Smooth muscle cell (in vitro differentiated cells): ENCODE measurements at regions not wholly inside any gene's neighbourhood (a gene's known extent, or its start where the extent isn't known, plus 50 kb on each side); places are given as distances from the start of the nearest gene placed in this dataset.
"Not testable (repeated sequence)": the region's sequence is repeated elsewhere in the genome, so short reads cannot be mapped to it uniquely, and the experiment has no call there.

Experiments used
- DNase-seq: peaks from one replicate; lab custom pipeline; 2025; ENCODE audit not compliant: unreplicated experiment; lab: John Stamatoyannopoulos, UW
- H2AFZ ChIP-seq: fragments of 200-600 bp; sonication (generic); 2 replicates; pipeline ENCODE4 v1.6.0; 2016; ENCODE audit warnings: antibody characterized with exemption, low read depth, mild to moderate bottlenecking
- H3F3A ChIP-seq: fragments of 200-600 bp; sonication (generic); 2 replicates; pipeline ENCODE4 v1.6.0; 2017; ENCODE audit warnings: antibody characterized with exemption, low read depth
- H3K27ac ChIP-seq: fragments of 200-600 bp; sonication (generic); 2 replicates; pipeline ENCODE4 v1.5.1; 2016; ENCODE audit warnings: low read depth, mild to moderate bottlenecking
- H3K27me3 ChIP-seq: fragments of 200-600 bp; sonication (generic); 2 replicates; pipeline ENCODE4 v1.6.1; 2016; ENCODE audit warnings: low read depth, mild to moderate bottlenecking
- H3K36me3 ChIP-seq: fragments of 200-600 bp; sonication (generic); 2 replicates; pipeline ENCODE4 v1.5.1; 2016; ENCODE audit warnings: low read depth
- H3K4me1 ChIP-seq: fragments of 200-600 bp; sonication (generic); 2 replicates; pipeline ENCODE4 v1.5.1; 2016; ENCODE audit warnings: low read depth
- H3K4me2 ChIP-seq: fragments of 200-600 bp; sonication (generic); 2 replicates; pipeline ENCODE4 v1.6.0; 2016; ENCODE audit warnings: mild to moderate bottlenecking
- H3K4me3 ChIP-seq: fragments of 200-600 bp; sonication (generic); 2 replicates; pipeline ENCODE4 v1.5.1; 2016; ENCODE audit warnings: mild to moderate bottlenecking
- H3K79me2 ChIP-seq: fragments of 200-600 bp; sonication (generic); 2 replicates; pipeline ENCODE4 v1.6.0; 2016; ENCODE audit warnings: low read depth, mild to moderate bottlenecking
- H3K9ac ChIP-seq: fragments of 200-600 bp; sonication (generic); 2 replicates; pipeline ENCODE4 v1.6.0; 2016; ENCODE audit warnings: low read depth
- H3K9me3 ChIP-seq: fragments of 200-600 bp; sonication (generic); replicated peaks from 2 replicates; pipeline ENCODE4 v1.5.1; 2016; ENCODE audit warnings: low read depth
- H4K20me1 ChIP-seq: fragments of 200-600 bp; sonication (generic); 2 replicates; pipeline ENCODE4 v1.6.0; 2016; ENCODE audit warnings: low read depth
- WGBS: methylation state at CpG from one replicate; pipeline ENCODE4 v1.1.7; 2016; ENCODE audit warnings: low lambda C conversion rate; 5-methylcytosine and 5-hydroxymethylcytosine counted together
- TF ChIP-seq, protein P1 (sequence below): fragments of 200-600 bp; sonication (generic); IDR thresholded peaks from 2 replicates; pipeline ENCODE4 v1.5.1; 2017; ENCODE audit warnings: borderline replicate concordance, mild to moderate bottlenecking, antibody characterized with exemption; ENCODE audit not compliant: insufficient read depth, poor library complexity, severe bottlenecking

DNA sequence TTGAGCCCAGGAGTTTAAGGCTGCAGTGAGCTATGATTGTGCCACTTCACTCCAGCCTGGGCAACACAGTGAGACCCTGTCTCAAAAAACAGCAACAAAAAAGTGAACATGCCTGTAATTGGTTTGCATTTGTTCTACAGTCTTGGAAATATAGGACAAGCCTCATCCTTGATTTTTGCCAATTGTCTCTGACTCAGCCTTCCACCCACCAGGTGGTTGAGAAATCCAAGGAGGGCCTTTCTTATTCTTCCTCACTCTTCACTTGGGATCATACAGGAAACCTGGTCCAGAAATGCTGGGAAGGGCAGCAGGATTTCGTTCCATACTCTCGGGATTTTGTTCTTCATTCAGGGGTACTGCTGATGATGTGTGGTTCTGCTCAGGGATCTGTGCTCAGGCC is 94.6 kb downstream of the CDC42EP3 start:
- Histone ChIP-seq H3F3A (no peaks in the 10 kb centered on the region), H3K27me3 (no peaks in the 10 kb centered on the region), H3K9me3 (no peaks in the 10 kb centered on the region), H3K9ac (no peak overlapping the region), H3K4me1 (no peaks in the 10 kb centered on the region), H3K4me3 (no peak overlapping the region), H2AFZ (no peak overlapping the region), H3K79me2 (no peaks in the 10 kb centered on the region), H4K20me1 (no peaks in the 10 kb centered on the region), H3K4me2 (no peak overlapping the region), H3K27ac (no peak overlapping the region), H3K36me3 (no peaks in the 10 kb centered on the region)
- DNase-seq: no peak
- TF ChIP-seq, protein P1, sequence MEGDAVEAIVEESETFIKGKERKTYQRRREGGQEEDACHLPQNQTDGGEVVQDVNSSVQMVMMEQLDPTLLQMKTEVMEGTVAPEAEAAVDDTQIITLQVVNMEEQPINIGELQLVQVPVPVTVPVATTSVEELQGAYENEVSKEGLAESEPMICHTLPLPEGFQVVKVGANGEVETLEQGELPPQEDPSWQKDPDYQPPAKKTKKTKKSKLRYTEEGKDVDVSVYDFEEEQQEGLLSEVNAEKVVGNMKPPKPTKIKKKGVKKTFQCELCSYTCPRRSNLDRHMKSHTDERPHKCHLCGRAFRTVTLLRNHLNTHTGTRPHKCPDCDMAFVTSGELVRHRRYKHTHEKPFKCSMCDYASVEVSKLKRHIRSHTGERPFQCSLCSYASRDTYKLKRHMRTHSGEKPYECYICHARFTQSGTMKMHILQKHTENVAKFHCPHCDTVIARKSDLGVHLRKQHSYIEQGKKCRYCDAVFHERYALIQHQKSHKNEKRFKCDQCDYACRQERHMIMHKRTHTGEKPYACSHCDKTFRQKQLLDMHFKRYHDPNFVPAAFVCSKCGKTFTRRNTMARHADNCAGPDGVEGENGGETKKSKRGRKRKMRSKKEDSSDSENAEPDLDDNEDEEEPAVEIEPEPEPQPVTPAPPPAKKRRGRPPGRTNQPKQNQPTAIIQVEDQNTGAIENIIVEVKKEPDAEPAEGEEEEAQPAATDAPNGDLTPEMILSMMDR: no peak
- 85% methylated on average over 2 of the region's 2 CpGs for WGBS

DNA sequence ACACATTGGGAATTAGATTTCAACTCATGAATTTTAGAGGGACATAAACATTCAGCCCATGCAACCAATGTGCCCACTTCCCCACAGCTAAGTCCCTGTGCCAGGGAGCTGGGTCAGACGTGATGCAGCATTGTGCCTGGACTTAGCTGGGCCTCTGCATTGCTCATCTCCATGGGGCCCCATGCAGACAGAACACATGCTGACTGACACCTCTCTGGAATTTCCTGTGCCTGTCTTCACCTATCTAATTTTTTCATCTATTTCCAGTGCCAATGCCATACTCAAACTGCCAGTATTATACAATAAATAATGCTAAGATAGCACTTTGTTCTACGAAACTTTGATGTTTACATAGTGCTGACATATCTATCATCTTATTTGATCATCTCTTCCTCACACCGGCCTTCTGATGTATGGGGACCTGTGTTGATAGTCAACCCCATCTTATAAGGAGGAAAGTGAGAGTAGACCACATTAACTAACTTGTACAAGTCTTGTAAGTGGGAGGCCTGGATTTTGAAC is 92.2 kb downstream of the CDC42EP3 start:
- H3K9me3 ChIP-seq: no peaks in the 10 kb centered on the region
- H3K9ac ChIP-seq: no peak overlapping the region
- TF ChIP-seq, protein P1: no peak
- no peak overlapping the region for H2AFZ ChIP-seq
- H3K4me2 ChIP-seq: no peak overlapping the region
- peaks cover 10% of the 10 kb centered on the region for H3F3A ChIP-seq
- no peaks in the 10 kb centered on the region for H4K20me1 ChIP-seq
- H3K27me3 ChIP-seq: no peaks in the 10 kb centered on the region
- DNase-seq: no peak
- H3K4me1 ChIP-seq: peaks cover 13% of the 10 kb centered on the region
- no peak overlapping the region for H3K27ac ChIP-seq
- no peak overlapping the region for H3K4me3 ChIP-seq
- H3K36me3 ChIP-seq: no peaks in the 10 kb centered on the region
- no peaks in the 10 kb centered on the region for H3K79me2 ChIP-seq
- 90% methylated on average over 3 of the region's 3 CpGs for WGBS

DNA sequence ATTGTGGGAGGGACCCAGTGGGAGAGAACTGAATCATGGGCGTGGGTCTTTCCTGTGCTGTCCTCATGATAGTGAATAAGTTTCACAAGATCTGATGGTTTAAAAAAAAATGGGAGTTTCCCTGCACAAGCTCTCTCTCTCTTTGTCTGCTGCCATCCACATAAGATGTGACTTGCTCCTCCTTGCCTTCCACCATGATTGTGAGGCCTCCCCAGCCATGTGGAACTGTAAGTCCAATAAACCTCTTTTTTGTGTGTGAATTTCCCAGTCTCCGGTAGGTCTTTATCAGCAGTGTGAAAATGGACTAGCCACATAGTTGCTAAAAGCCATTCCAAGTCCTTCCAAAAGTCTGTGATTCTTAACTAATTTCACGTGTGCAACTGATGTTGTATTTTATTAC is 91.5 kb downstream of the CDC42EP3 start:
- peak overlapping the region; percentile 35 for H2AFZ ChIP-seq
- WGBS: 93% methylated on average over 3 of the region's 3 CpGs
- H4K20me1 ChIP-seq, H3F3A ChIP-seq, H3K9me3 ChIP-seq, H3K79me2 ChIP-seq, H3K4me3 ChIP-seq, H3K36me3 ChIP-seq, H3K27me3 ChIP-seq, H3K9ac ChIP-seq, DNase-seq, H3K4me2 ChIP-seq, H3K27ac ChIP-seq: not testable (repeated sequence)
- peaks cover 17% of the 10 kb centered on the region for H3K4me1 ChIP-seq

DNA sequence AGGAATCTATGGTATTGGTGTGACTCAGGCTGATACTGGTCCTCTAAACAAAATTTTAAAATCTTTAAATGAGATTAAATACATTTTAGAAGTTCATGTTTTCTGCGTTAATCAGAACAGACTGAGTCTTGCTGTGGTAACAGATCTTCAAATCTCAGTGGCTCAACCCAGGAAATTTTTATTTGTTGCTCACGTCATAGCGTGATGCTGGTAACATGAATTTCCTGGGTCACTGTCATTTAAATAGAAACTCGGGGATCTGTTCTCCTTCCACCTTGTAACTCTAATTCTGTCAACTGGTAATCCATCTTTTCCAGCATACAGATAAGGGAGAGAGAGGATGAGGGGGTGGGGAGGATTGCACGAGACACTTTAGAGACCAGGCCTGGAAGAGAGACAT is 90.0 kb downstream of the CDC42EP3 start:
- Histone ChIP-seq H3K4me3 (no peak overlapping the region), H3K36me3 (no peaks in the 10 kb centered on the region), H3K4me2 (peak overlapping the region; percentile 45), H3K9ac (no peak overlapping the region), H3K4me1 (peaks cover 24% of the 10 kb centered on the region), H3K9me3 (no peaks in the 10 kb centered on the region), H3K27ac (peak overlapping the region; percentile 72), H2AFZ (no peak overlapping the region), H3F3A (peaks cover 10% of the 10 kb centered on the region), H4K20me1 (no peaks in the 10 kb centered on the region), H3K79me2 (no peaks in the 10 kb centered on the region), H3K27me3 (no peaks in the 10 kb centered on the region)
- TF ChIP-seq, protein P1: no peak
- 20% methylated on average over 5 of the region's 5 CpGs for WGBS
- DNase-seq: no peak
